ENCODE measurements at regions not wholly inside any gene's neighbourhood (a gene's known extent, or its start where the extent isn't known, plus 50 kb on each side); places are given as distances from the start of the nearest gene placed in this dataset.

GRCh38 chr9:16120727-16121126 is 567.9 kb downstream of the CCDC171 start:
- Mint-ChIP-seq H3K27ac (ENCODE audit: low read depth, unreplicated experiment) (peak overlapping the region; percentile 14), H3K27me3 (ENCODE audit: insufficient read depth, unreplicated experiment) (no peaks in the 10 kb centered on the region), H3K36me3 (ENCODE audit: insufficient read depth, unreplicated experiment) (no peaks in the 10 kb centered on the region), H3K4me3 (ENCODE audit: unreplicated experiment) (no peak overlapping the region), H3K4me1 (ENCODE audit: insufficient read depth, unreplicated experiment) (peaks cover 15% of the 10 kb centered on the region), H3K9me3 (ENCODE audit: unreplicated experiment) (no peaks in the 10 kb centered on the region)
- ChIA-PET CTCF (no interaction called here), POLR2A (no interaction called here)
- no TSS peak for BruUV-seq (replicated peaks)
- no peak for DNase-seq (ENCODE audit: unreplicated experiment)
- TF ChIP-seq CTCF (IDR thresholded peaks at IDR 0.05; ENCODE audit: unreplicated experiment) = no peak
- intact Hi-C loops (cut with micrococcal nuclease) = no loop called here

GRCh38 chr9:16121168-16121567 is 568.3 kb downstream of the CCDC171 start:
- ChIA-PET POLR2A (no interaction called here), CTCF (interaction anchor here (0.7 kb wide), 1 partner anchor 1468 kb away, joined by 3 read pairs; no protein-coding TSS in a partner anchor)
- Mint-ChIP-seq H3K27ac (ENCODE audit: low read depth, unreplicated experiment) (no peak overlapping the region), H3K4me1 (ENCODE audit: insufficient read depth, unreplicated experiment) (peaks cover 15% of the 10 kb centered on the region), H3K36me3 (ENCODE audit: insufficient read depth, unreplicated experiment) (no peaks in the 10 kb centered on the region), H3K27me3 (ENCODE audit: insufficient read depth, unreplicated experiment) (no peaks in the 10 kb centered on the region), H3K9me3 (ENCODE audit: unreplicated experiment) (no peaks in the 10 kb centered on the region), H3K4me3 (ENCODE audit: unreplicated experiment) (no peak overlapping the region)
- no TSS peak for BruUV-seq (replicated peaks)
- no peak for TF ChIP-seq CTCF (IDR thresholded peaks at IDR 0.05; ENCODE audit: unreplicated experiment)
- intact Hi-C loops (cut with micrococcal nuclease) = no loop called here
- no peak for DNase-seq (ENCODE audit: unreplicated experiment)

- CTCF ChIA-PET = interaction anchor here (0.7 kb wide), 1 partner anchor 1467 kb away, joined by 3 read pairs; no protein-coding TSS in a partner anchor
These were observed 568.9 kb downstream of the CCDC171 start for GRCh38 chr9:16121601-16122286.

GRCh38 chr9:16125629-16126028 is 572.8 kb downstream of the CCDC171 start:
- no TSS peak for BruUV-seq (replicated peaks)
- TF ChIP-seq CTCF (IDR thresholded peaks at IDR 0.05; ENCODE audit: unreplicated experiment) = no peak
- ChIA-PET POLR2A (no interaction called here), CTCF (interaction anchor here (3.6 kb wide), 1 partner anchor 8 kb away, joined by 21 read pairs; no protein-coding TSS in a partner anchor)
- Mint-ChIP-seq H3K9me3 (ENCODE audit: unreplicated experiment) (no peaks in the 10 kb centered on the region), H3K4me3 (ENCODE audit: unreplicated experiment) (no peak overlapping the region), H3K4me1 (ENCODE audit: insufficient read depth, unreplicated experiment) (peaks cover 5% of the 10 kb centered on the region), H3K27me3 (ENCODE audit: insufficient read depth, unreplicated experiment) (no peaks in the 10 kb centered on the region), H3K27ac (ENCODE audit: low read depth, unreplicated experiment) (no peak overlapping the region), H3K36me3 (ENCODE audit: insufficient read depth, unreplicated experiment) (no peaks in the 10 kb centered on the region)
- peak; percentile 59 for DNase-seq (ENCODE audit: unreplicated experiment)
- intact Hi-C loops (cut with micrococcal nuclease) = no loop called here

More at GRCh38 chr9:16121601-16122286, 568.9 kb downstream of the CCDC171 start:
- H3K4me1 Mint-ChIP-seq (ENCODE audit: insufficient read depth, unreplicated experiment) = peaks cover 15% of the 10 kb centered on the region
- no peaks in the 10 kb centered on the region for H3K9me3 Mint-ChIP-seq (ENCODE audit: unreplicated experiment)
- no peak for TF ChIP-seq CTCF (IDR thresholded peaks at IDR 0.05; ENCODE audit: unreplicated experiment)
- no peaks in the 10 kb centered on the region for H3K36me3 Mint-ChIP-seq (ENCODE audit: insufficient read depth, unreplicated experiment)
- no peak overlapping the region for H3K4me3 Mint-ChIP-seq (ENCODE audit: unreplicated experiment)
- no TSS peak for BruUV-seq (replicated peaks)
- H3K27me3 Mint-ChIP-seq (ENCODE audit: insufficient read depth, unreplicated experiment) = no peaks in the 10 kb centered on the region
- POLR2A ChIA-PET = no interaction called here
- intact Hi-C loops (cut with micrococcal nuclease) = no loop called here
- peak; percentile 52 for DNase-seq (ENCODE audit: unreplicated experiment)
- H3K27ac Mint-ChIP-seq (ENCODE audit: low read depth, unreplicated experiment) = no peak overlapping the region
